GM23338 (cell line): ENCODE measurements at regions not wholly inside any gene's neighbourhood (a gene's known extent, or its start where the extent isn't known, plus 50 kb on each side); places are given as distances from the start of the nearest gene placed in this dataset.

ENCODE experiments used
- ATAC-seq: fragments of 200-7000 bp; cut with Tn5 transposase; 3 replicates; pipeline ENCODE4 v1.9.1; 2020
- DNase-seq: peaks from one replicate; pipeline ENCODE4 v3.0.0-alpha.2; 2015; ENCODE audit warnings: low spot score
- H2AFZ ChIP-seq: fragments of 200-600 bp; sonication (generic); 2 replicates; pipeline ENCODE4 v1.8.0; 2016; ENCODE audit warnings: antibody characterized with exemption, mild to moderate bottlenecking, moderate library complexity
- H3F3A ChIP-seq: fragments of 200-600 bp; sonication (generic); replicated peaks from 2 replicates; pipeline ENCODE4 v1.8.0; 2017; ENCODE audit warnings: antibody characterized with exemption, mixed run types, low read depth
- H3K27ac ChIP-seq: fragments of 200-600 bp; sonication (generic); 2 replicates; pipeline ENCODE4 v1.6.1; 2016; ENCODE audit warnings: low read depth
- H3K27me3 ChIP-seq: fragments of 200-600 bp; sonication (generic); 2 replicates; pipeline ENCODE4 v1.8.0; 2016; ENCODE audit warnings: mild to moderate bottlenecking, mixed run types, moderate library complexity; ENCODE audit not compliant: insufficient read depth
- H3K36me3 ChIP-seq: fragments of 200-600 bp; sonication (generic); 2 replicates; pipeline ENCODE4 v1.8.0; 2016; ENCODE audit warnings: mild to moderate bottlenecking; ENCODE audit not compliant: insufficient read depth
- H3K4me1 ChIP-seq: fragments of 200-600 bp; sonication (generic); 2 replicates; pipeline ENCODE4 v1.8.0; 2016; ENCODE audit warnings: mild to moderate bottlenecking, moderate library complexity; ENCODE audit not compliant: insufficient read depth
- H3K4me2 ChIP-seq: fragments of 200-600 bp; sonication (generic); 2 replicates; pipeline ENCODE4 v1.7.1; 2017; ENCODE audit warnings: mixed run types
- H3K4me3 ChIP-seq: fragments of 200-600 bp; sonication (generic); 2 replicates; pipeline ENCODE4 v1.6.1; 2016; ENCODE audit warnings: mixed run types
- H3K79me2 ChIP-seq: fragments of 200-600 bp; sonication (generic); replicated peaks from 2 replicates; pipeline ENCODE4 v1.8.0; 2017; ENCODE audit warnings: mild to moderate bottlenecking; ENCODE audit not compliant: insufficient read depth
- H3K9me2 ChIP-seq: fragments of 200-600 bp; sonication (generic); 2 replicates; pipeline ENCODE4 v1.8.0; 2017; ENCODE audit not compliant: insufficient read depth
- H4K20me1 ChIP-seq: fragments of 200-600 bp; sonication (generic); replicated peaks from 2 replicates; pipeline ENCODE4 v1.8.0; 2017; ENCODE audit warnings: mild to moderate bottlenecking; ENCODE audit not compliant: insufficient read depth
- H3K27ac Mint-ChIP-seq: 2 replicates; pipeline ENCODE4 v1.8.0; 2020; ENCODE audit warnings: inconsistent platforms, mild to moderate bottlenecking, moderate library complexity, mixed read lengths
- H3K27me3 Mint-ChIP-seq: 3 replicates; pipeline ENCODE4 v1.8.0; 2022; ENCODE audit warnings: low read depth, mild to moderate bottlenecking, moderate library complexity, mixed read lengths, inconsistent platforms; ENCODE audit not compliant: insufficient read depth, poor library complexity
- H3K36me3 Mint-ChIP-seq: 3 replicates; pipeline ENCODE4 v1.8.0; 2021; ENCODE audit warnings: low read depth, mild to moderate bottlenecking, inconsistent platforms, moderate library complexity, mixed read lengths
- H3K4me1 Mint-ChIP-seq: 3 replicates; pipeline ENCODE4 v1.8.0; 2020; ENCODE audit warnings: mild to moderate bottlenecking, inconsistent platforms, mixed read lengths
- H3K4me3 Mint-ChIP-seq: 3 replicates; pipeline ENCODE4 v1.8.0; 2021; ENCODE audit warnings: moderate library complexity, mild to moderate bottlenecking, inconsistent platforms, mixed read lengths
- H3K9me3 Mint-ChIP-seq: 3 replicates; pipeline ENCODE4 v1.8.0; 2020; ENCODE audit warnings: moderate library complexity, mild to moderate bottlenecking, inconsistent platforms, mixed read lengths
- JUNB ChIP-seq: IDR thresholded peaks from one replicate; pipeline ENCODE4 v1.6.1; 2016; ENCODE audit warnings: antibody characterized with exemption; ENCODE audit not compliant: unreplicated experiment
- REST ChIP-seq: IDR thresholded peaks from one replicate; pipeline ENCODE4 v1.6.1; 2018; ENCODE audit warnings: antibody characterized with exemption; ENCODE audit not compliant: unreplicated experiment
- STAT1 ChIP-seq: IDR thresholded peaks from one replicate; pipeline ENCODE4 v1.6.1; 2016; ENCODE audit warnings: antibody characterized with exemption; ENCODE audit not compliant: unreplicated experiment
- ZNF331 ChIP-seq: fragments of 250-450 bp; sonication (Bioruptor Pico); IDR thresholded peaks from 2 replicates; pipeline ENCODE4 v1.5.0; 2020; ENCODE audit warnings: low read depth, mild to moderate bottlenecking, moderate library complexity
- ZNF462 ChIP-seq: fragments of 250-450 bp; sonication (Bioruptor Pico); IDR thresholded peaks from 2 replicates; pipeline ENCODE4 v1.5.0; 2020; ENCODE audit warnings: mild to moderate bottlenecking, moderate library complexity

GRCh38 chr10:129090165-129090564, 376.9 kb upstream of the MGMT start (continued):
- TF ChIP-seq ZNF462 (CRISPR knock-in tag) (no peak), REST (no peak), STAT1 (no peak), JUNB (no peak)

- no peaks in the 10 kb centered on the region for H4K20me1 ChIP-seq
- Mint-ChIP-seq H3K27ac (no peak overlapping the region), H3K27me3 (peaks cover 3% of the 10 kb centered on the region), H3K4me3 (no peak overlapping the region), H3K4me1 (peaks cover 11% of the 10 kb centered on the region), H3K9me3 (no peaks in the 10 kb centered on the region), H3K36me3 (no peaks in the 10 kb centered on the region)
- ATAC-seq (no peak), DNase-seq (no peak)
- no peak overlapping the region for H3K4me2 ChIP-seq
- H3K79me2 ChIP-seq = no peaks in the 10 kb centered on the region
- no peaks in the 10 kb centered on the region for H3K36me3 ChIP-seq
- H3K4me3 ChIP-seq = no peak overlapping the region
- no peaks in the 10 kb centered on the region for H3K27me3 ChIP-seq
- H3K9me2 ChIP-seq = no peaks in the 10 kb centered on the region
- H2AFZ ChIP-seq = no peak overlapping the region
- H3K27ac ChIP-seq = no peak overlapping the region
- TF ChIP-seq JUNB = no peak
- TF ChIP-seq ZNF331 (CRISPR knock-in tag) = no peak
- no peaks in the 10 kb centered on the region for H3F3A ChIP-seq
- no peaks in the 10 kb centered on the region for H3K4me1 ChIP-seq
Measured at GRCh38 chr10:129090618-129091366, 376.2 kb upstream of the MGMT start.
